Liver (tissue), 8 donors: ENCODE measurements at regions not wholly inside any gene's neighbourhood (a gene's known extent, or its start where the extent isn't known, plus 50 kb on each side); places are given as distances from the start of the nearest gene placed in this dataset.

Experiments
- DNase-seq: peaks from one replicate; pipeline ENCODE4 v3.0.0-alpha.2; 2017; ENCODE audit warnings: low spot score
- H3K27ac ChIP-seq, 2 donors: one replicate each; pipeline ENCODE4 v1.7.0; 2013; ENCODE audit warnings: inconsistent platforms in 2 of 2, low read length in 2 of 2, control low read depth in 1 of 2, low read depth in 1 of 2, mild to moderate bottlenecking in 1 of 2
- H3K27me3 ChIP-seq, 4 donors: one replicate each; pipeline versions ENCODE4 v1.6.1 to v1.7.0; 2013; ENCODE audit warnings: low read length in 3 of 4, inconsistent platforms in 1 of 4, mild to moderate bottlenecking in 1 of 4, moderate library complexity in 1 of 4; ENCODE audit not compliant: control insufficient read depth in 4 of 4, insufficient read depth in 4 of 4
- H3K36me3 ChIP-seq, 4 donors: one replicate each; pipeline versions ENCODE4 v1.6.1 to v1.7.0; 2013; ENCODE audit warnings: low read length in 3 of 4, mild to moderate bottlenecking in 3 of 4, low read depth in 1 of 4, moderate library complexity in 1 of 4; ENCODE audit not compliant: control insufficient read depth in 4 of 4, insufficient read depth in 3 of 4
- H3K4me1 ChIP-seq, 4 donors: one replicate each; pipeline versions ENCODE4 v1.6.1 to v1.7.0; 2013; ENCODE audit warnings: low read length in 3 of 4, mild to moderate bottlenecking in 3 of 4, moderate library complexity in 1 of 4; ENCODE audit not compliant: control insufficient read depth in 4 of 4, insufficient read depth in 4 of 4
- H3K4me3 ChIP-seq, 3 donors: one replicate each; pipeline versions ENCODE4 v1.6.1 to v1.7.0; 2013; ENCODE audit warnings: low read length in 3 of 3, control low read depth in 1 of 3, low read depth in 1 of 3, mild to moderate bottlenecking in 1 of 3
- H3K9ac ChIP-seq, 2 donors: one replicate each; pipeline ENCODE4 v1.7.0; 2013; ENCODE audit warnings: low read length in 2 of 2, mild to moderate bottlenecking in 2 of 2, moderate library complexity in 2 of 2, control low read depth in 1 of 2, low read depth in 1 of 2
- H3K9me3 ChIP-seq, 4 donors: one replicate each; pipeline versions ENCODE4 v1.6.1 to v1.7.0; 2013; ENCODE audit warnings: low read length in 3 of 4; ENCODE audit not compliant: control insufficient read depth in 4 of 4
- ATF3 ChIP-seq: IDR thresholded peaks from 2 replicates; pipeline ENCODE4 v1.6.1; 2016; ENCODE audit warnings: antibody characterized with exemption
- CTCF ChIP-seq: fragments of 150-350 bp; IDR thresholded peaks from 2 replicates; pipeline ENCODE4 v1.5.1; 2017; ENCODE audit warnings: improper control_type of control experiment, low read depth, low read length; ENCODE audit not compliant: missing input control
- EGR1 ChIP-seq, 2 donors: IDR thresholded peaks; 2 replicates each; pipeline ENCODE4 v1.6.1; 2016 to 2018; ENCODE audit warnings: antibody characterized with exemption in 2 of 2, low read depth in 2 of 2
- FOXA1 ChIP-seq: IDR thresholded peaks from 2 replicates; pipeline ENCODE4 v1.6.1; 2016; ENCODE audit warnings: antibody characterized with exemption
- FOXA2 ChIP-seq: IDR thresholded peaks from 2 replicates; pipeline ENCODE4 v1.6.1; 2016; ENCODE audit warnings: antibody characterized with exemption
- GABPA ChIP-seq, 2 donors: IDR thresholded peaks in 1 of 2; conservative IDR thresholded peaks in 1 of 2; 2 replicates each; pipeline ENCODE4 v1.6.1; 2016; ENCODE audit warnings: antibody characterized with exemption in 2 of 2, mild to moderate bottlenecking in 1 of 2, moderate library complexity in 1 of 2
- HNF4A ChIP-seq, 2 donors: conservative IDR thresholded peaks; 2 replicates each; pipeline ENCODE4 v1.6.1; 2016; ENCODE audit warnings: antibody characterized with exemption in 2 of 2, mild to moderate bottlenecking in 2 of 2
- HNF4G ChIP-seq: IDR thresholded peaks from 2 replicates; pipeline ENCODE4 v1.6.1; 2016; ENCODE audit warnings: antibody characterized with exemption
- JUND ChIP-seq, 2 donors: IDR thresholded peaks; 2 replicates each; pipeline ENCODE4 v1.6.1; 2016; ENCODE audit warnings: antibody characterized with exemption in 2 of 2
- MAX ChIP-seq: IDR thresholded peaks from 2 replicates; pipeline ENCODE4 v1.6.1; 2016; ENCODE audit warnings: antibody characterized with exemption
- NR2F2 ChIP-seq: IDR thresholded peaks from 2 replicates; pipeline ENCODE4 v1.6.1; 2016; ENCODE audit warnings: antibody characterized with exemption
- RAD21 ChIP-seq, 2 donors: IDR thresholded peaks; 2 replicates each; pipeline ENCODE4 v1.6.1; 2016; ENCODE audit warnings: antibody characterized with exemption in 2 of 2, mild to moderate bottlenecking in 2 of 2
- REST ChIP-seq: IDR thresholded peaks from 2 replicates; pipeline ENCODE4 v1.6.1; 2016; ENCODE audit warnings: antibody characterized with exemption, mild to moderate bottlenecking
- RXRA ChIP-seq, 2 donors: IDR thresholded peaks; 2 replicates each; pipeline ENCODE4 v1.6.1; 2017 to 2018; ENCODE audit warnings: antibody characterized with exemption in 2 of 2, mild to moderate bottlenecking in 1 of 2
- SP1 ChIP-seq: IDR thresholded peaks from 2 replicates; pipeline ENCODE4 v1.6.1; 2018; ENCODE audit warnings: antibody characterized with exemption, mild to moderate bottlenecking
- YY1 ChIP-seq: IDR thresholded peaks from 2 replicates; pipeline ENCODE4 v1.6.1; 2016; ENCODE audit warnings: antibody characterized with exemption, mild to moderate bottlenecking
- WGBS: extraction: QIAGEN DNeasy Blood & Tissue Kit; methylation state at CpG from one replicate; pipeline ENCODE4 v1.1.7; 2013; 5-methylcytosine and 5-hydroxymethylcytosine counted together
- donor health status: healthy.
- donor health status: healthy.
- donor health status: healthy.
- donor health status: healthy.
- donor health status: healthy.

GRCh38 chr19:29318581-29318980 is 105.6 kb upstream of the UQCRFS1 start:
- no peak overlapping the region for H3K27ac ChIP-seq
- no peak for TF ChIP-seq GABPA (IDR thresholded peaks at IDR 0.05 in 1 of 2, conservative IDR thresholded peaks at IDR 0.05 in 1 of 2)
- no peak for TF ChIP-seq ATF3
- TF ChIP-seq SP1: no peak
- TF ChIP-seq JUND (IDR thresholded peaks at IDR 0.05): no peak
- no peak for TF ChIP-seq FOXA2
- no peak for TF ChIP-seq YY1
- TF ChIP-seq REST: no peak
- no peak for TF ChIP-seq CTCF
- no peak for TF ChIP-seq HNF4G
- no peak overlapping the region for H3K4me3 ChIP-seq
- H3K9me3 ChIP-seq: no peaks in the 10 kb centered on the region
- H3K27me3 ChIP-seq: peaks cover 0 to 4% (median 0%) of the 10 kb centered on the region in 4 donors
- H3K9ac ChIP-seq: no peak overlapping the region
- no peaks in the 10 kb centered on the region for H3K4me1 ChIP-seq
- DNase-seq: no peak
- 67% methylated on average over 6 of the region's 6 CpGs for WGBS
- H3K36me3 ChIP-seq: no peaks in the 10 kb centered on the region

- Histone ChIP-seq H3K36me3 (no peaks in the 10 kb centered on the region), H3K9me3 (no peaks in the 10 kb centered on the region), H3K4me1 (no peaks in the 10 kb centered on the region), H3K27ac (no peak overlapping the region), H3K27me3 (peaks cover 0 to 4% (median 0%) of the 10 kb centered on the region in 4 donors), H3K4me3 (no peak overlapping the region), H3K9ac (no peak overlapping the region)
- WGBS: 65% methylated on average over 5 of the region's 5 CpGs
- DNase-seq: no peak
- TF ChIP-seq NR2F2 (no peak), JUND (IDR thresholded peaks at IDR 0.05) (no peak), GABPA (IDR thresholded peaks at IDR 0.05 in 1 of 2, conservative IDR thresholded peaks at IDR 0.05 in 1 of 2) (no peak), SP1 (no peak), EGR1 (IDR thresholded peaks at IDR 0.05; ENCODE audit: low read depth in 2 of 2) (no peak), MAX (no peak), FOXA1 (no peak)
Observed at GRCh38 chr19:29320086-29320485, 107.1 kb upstream of the UQCRFS1 start.

GRCh38 chr19:29320618-29321017 is 107.7 kb upstream of the UQCRFS1 start:
- WGBS: 84% methylated on average over 7 of the region's 7 CpGs
- no peak for DNase-seq
- Histone ChIP-seq H3K4me3 (no peak overlapping the region), H3K36me3 (no peaks in the 10 kb centered on the region), H3K27ac (no peak overlapping the region), H3K4me1 (no peaks in the 10 kb centered on the region), H3K9ac (no peak overlapping the region), H3K27me3 (peaks cover 0 to 4% (median 0%) of the 10 kb centered on the region in 4 donors), H3K9me3 (no peaks in the 10 kb centered on the region)
- TF ChIP-seq HNF4A (conservative IDR thresholded peaks at IDR 0.05): no peak
- no peak for TF ChIP-seq RAD21 (IDR thresholded peaks at IDR 0.05)
- no peak for TF ChIP-seq ATF3
- TF ChIP-seq JUND (IDR thresholded peaks at IDR 0.05): no peak
- TF ChIP-seq RXRA (IDR thresholded peaks at IDR 0.05): no peak
- TF ChIP-seq NR2F2: no peak
- TF ChIP-seq CTCF: no peak
- TF ChIP-seq EGR1 (IDR thresholded peaks at IDR 0.05; ENCODE audit: low read depth in 2 of 2): no peak
